Testis (tissue), 2 donors: ENCODE measurements at regions not wholly inside any gene's neighbourhood (a gene's known extent, or its start where the extent isn't known, plus 50 kb on each side); places are given as distances from the start of the nearest gene placed in this dataset.

Source experiments
- DNase-seq: peaks from one replicate; pipeline ENCODE4 v3.0.0-alpha.2; 2019
- H3K27ac ChIP-seq, 2 donors: fragments of 200-600 bp; sonication (generic); one replicate each; pipeline ENCODE4 v1.5.1; 2019
- H3K27me3 ChIP-seq: fragments of 200-600 bp; sonication (generic); one replicate; pipeline ENCODE4 v1.5.1; 2019
- H3K36me3 ChIP-seq: fragments of 200-600 bp; sonication (generic); one replicate; pipeline ENCODE4 v1.5.1; 2017; ENCODE audit warnings: low read depth; ENCODE audit errors: missing control alignments
- H3K4me1 ChIP-seq: fragments of 200-600 bp; sonication (generic); one replicate; pipeline ENCODE4 v1.5.1; 2019
- H3K4me3 ChIP-seq, 2 donors: fragments of 200-600 bp; sonication (generic); one replicate each; pipeline ENCODE4 v1.5.1; 2017 to 2019
- H3K9me3 ChIP-seq: fragments of 200-600 bp; sonication (generic); one replicate; pipeline ENCODE4 v1.5.1; 2017
- POLR2A ChIP-seq: fragments of 450-650 bp; IDR thresholded peaks from one replicate; pipeline ENCODE4 v1.6.1; 2017; ENCODE audit warnings: antibody characterized with exemption, mild to moderate bottlenecking, moderate library complexity
- WGBS, 2 donors: methylation state at CpG; one replicate each; pipeline ENCODE4 v1.1.5; 2018; 5-methylcytosine and 5-hydroxymethylcytosine counted together
- intact Hi-C: fragments of 100-400 bp; cut with DNase I; formaldehyde crosslinking; loops from one replicate; pipeline ENCODE4 v1.15.1; 2023; ENCODE audit warnings: low total_unique reads
- TF ChIP-seq, protein P1 (sequence below), 3 experiments: fragments of 450-650 bp in 2 of 3; fragments of 200-600 bp in 1 of 3; sonication (generic) in 1 of 3; IDR thresholded peaks; one replicate each; pipeline ENCODE4 v1.5.1; 2016 to 2019; ENCODE audit warnings: antibody characterized with exemption in 3 of 3, mild to moderate bottlenecking in 2 of 3, moderate library complexity in 1 of 3

DNA sequence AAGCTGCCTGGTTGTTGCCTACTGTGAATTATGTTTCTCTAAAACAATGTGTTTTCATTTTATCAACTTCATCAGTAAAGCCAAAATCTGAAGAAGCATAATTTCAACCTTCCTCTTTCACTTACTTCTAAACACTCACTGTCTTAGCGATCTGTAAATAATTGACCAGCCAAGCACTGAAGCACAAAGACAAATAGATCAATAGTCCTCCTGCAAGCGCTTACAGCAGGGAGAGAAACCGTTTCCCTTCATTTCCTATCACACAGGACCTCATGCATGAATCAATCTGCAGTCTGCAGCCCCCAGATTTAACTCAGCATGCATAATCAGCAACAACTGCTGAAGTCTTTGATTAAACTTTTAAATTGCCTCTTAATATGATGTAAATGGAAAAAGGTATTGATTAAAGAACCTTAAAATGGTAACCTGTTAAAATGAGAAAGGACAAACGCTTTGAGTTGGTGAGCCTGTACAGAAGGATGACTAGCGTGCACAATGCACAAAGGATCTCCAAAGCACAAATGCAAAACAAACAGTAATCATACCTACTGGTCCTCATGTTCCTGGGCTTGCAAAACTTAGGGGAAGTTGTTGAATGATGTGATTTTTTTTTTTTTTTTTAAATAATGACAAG is 370.2 kb upstream of the ZNF385D start:
- intact Hi-C loops: no loop called here
- H3K27ac ChIP-seq: no peak overlapping the region
- WGBS, 2 donors: 78 to 83% methylated on average over 5 of the region's 5 CpGs
- DNase-seq: no peak
- no peaks in the 10 kb centered on the region for H3K4me1 ChIP-seq
- no peaks in the 10 kb centered on the region for H3K27me3 ChIP-seq
- H3K4me3 ChIP-seq: no peak overlapping the region
- TF ChIP-seq POLR2A: no peak
- TF ChIP-seq, protein P1, sequence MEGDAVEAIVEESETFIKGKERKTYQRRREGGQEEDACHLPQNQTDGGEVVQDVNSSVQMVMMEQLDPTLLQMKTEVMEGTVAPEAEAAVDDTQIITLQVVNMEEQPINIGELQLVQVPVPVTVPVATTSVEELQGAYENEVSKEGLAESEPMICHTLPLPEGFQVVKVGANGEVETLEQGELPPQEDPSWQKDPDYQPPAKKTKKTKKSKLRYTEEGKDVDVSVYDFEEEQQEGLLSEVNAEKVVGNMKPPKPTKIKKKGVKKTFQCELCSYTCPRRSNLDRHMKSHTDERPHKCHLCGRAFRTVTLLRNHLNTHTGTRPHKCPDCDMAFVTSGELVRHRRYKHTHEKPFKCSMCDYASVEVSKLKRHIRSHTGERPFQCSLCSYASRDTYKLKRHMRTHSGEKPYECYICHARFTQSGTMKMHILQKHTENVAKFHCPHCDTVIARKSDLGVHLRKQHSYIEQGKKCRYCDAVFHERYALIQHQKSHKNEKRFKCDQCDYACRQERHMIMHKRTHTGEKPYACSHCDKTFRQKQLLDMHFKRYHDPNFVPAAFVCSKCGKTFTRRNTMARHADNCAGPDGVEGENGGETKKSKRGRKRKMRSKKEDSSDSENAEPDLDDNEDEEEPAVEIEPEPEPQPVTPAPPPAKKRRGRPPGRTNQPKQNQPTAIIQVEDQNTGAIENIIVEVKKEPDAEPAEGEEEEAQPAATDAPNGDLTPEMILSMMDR (IDR thresholded peaks at IDR 0.05): no peak
- no peaks in the 10 kb centered on the region for H3K36me3 ChIP-seq
- H3K9me3 ChIP-seq: no peaks in the 10 kb centered on the region

DNA sequence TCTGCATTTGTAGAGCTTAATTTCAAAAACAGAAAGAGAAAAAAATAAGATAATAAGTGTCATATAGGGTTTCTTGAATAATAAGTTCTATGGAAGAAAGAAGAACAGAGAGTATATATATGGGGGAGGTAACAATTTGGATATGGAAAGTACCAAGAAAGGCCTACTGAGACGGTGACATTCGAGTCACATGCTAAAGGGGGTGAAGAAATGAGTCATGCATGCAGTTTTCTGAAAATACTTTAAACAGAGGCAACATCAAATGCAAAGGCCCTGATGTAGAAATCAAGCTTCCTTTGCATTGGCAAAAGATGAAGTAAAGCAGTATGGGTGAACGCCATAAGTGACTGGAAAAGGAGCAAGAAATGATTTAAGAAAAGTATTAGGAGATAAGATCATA is 371.6 kb upstream of the ZNF385D start:
- no peak overlapping the region for H3K27ac ChIP-seq
- H3K4me3 ChIP-seq: no peak overlapping the region
- no peaks in the 10 kb centered on the region for H3K4me1 ChIP-seq
- intact Hi-C loops: no loop called here
- no peak for DNase-seq
- H3K9me3 ChIP-seq: no peaks in the 10 kb centered on the region
- no peaks in the 10 kb centered on the region for H3K36me3 ChIP-seq
- no peaks in the 10 kb centered on the region for H3K27me3 ChIP-seq
- no peak for TF ChIP-seq POLR2A
- TF ChIP-seq, protein P1 (IDR thresholded peaks at IDR 0.05): no peak
- WGBS, 2 donors: 86 to 87% methylated on average over 3 of the region's 3 CpGs

DNA sequence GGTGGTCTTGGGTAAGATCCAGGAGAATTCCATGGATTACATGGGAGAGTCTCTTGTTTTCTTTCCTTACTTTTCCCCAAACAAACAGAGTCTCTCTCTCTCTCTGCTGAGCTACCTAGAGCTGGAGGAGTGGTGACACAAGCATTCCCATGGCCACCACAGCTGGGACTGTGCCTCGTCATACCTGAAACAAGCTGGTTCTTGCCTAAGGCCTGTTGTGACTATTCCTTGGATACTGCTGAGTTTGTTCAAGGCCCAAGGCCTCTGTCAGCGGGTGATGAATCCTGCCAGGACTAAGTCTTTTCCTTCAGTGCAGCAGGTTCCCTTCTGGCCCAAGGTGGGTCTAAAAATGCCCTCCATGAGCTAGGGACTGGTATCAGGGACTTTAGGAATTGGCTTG is 378.1 kb upstream of the ZNF385D start:
- no peak for DNase-seq
- 94 to 100% methylated on average over 2 of the region's 2 CpGs for WGBS, 2 donors
- Histone ChIP-seq H3K9me3 (no peaks in the 10 kb centered on the region), H3K4me3 (no peak overlapping the region), H3K36me3 (no peaks in the 10 kb centered on the region), H3K4me1 (no peaks in the 10 kb centered on the region), H3K27me3 (no peaks in the 10 kb centered on the region), H3K27ac (no peak overlapping the region)
- TF ChIP-seq, protein P1 (IDR thresholded peaks at IDR 0.05): no peak
- TF ChIP-seq POLR2A: no peak
- intact Hi-C loops: no loop called here

DNA sequence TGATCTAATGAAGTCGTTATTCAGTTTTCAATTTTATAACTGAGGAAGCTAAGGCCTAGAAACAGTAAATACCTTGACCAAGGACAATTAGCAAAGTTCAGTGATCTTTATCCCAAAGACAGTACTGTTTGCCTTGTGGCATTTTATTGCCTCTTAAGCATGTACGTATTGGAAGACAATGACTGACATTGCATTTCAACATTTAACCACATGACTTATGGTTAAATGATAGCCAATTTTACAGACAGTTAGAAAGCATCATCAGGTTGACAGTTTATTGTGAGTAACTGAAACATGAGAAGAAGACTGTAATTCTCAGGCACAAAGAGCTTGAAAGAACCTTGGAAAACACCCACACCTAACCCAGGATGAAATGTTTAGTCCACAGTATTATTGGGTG is 390.8 kb upstream of the ZNF385D start:
- TF ChIP-seq, protein P1 (IDR thresholded peaks at IDR 0.05): no peak
- TF ChIP-seq POLR2A: no peak
- intact Hi-C loops: no loop called here
- no peaks in the 10 kb centered on the region for H3K36me3 ChIP-seq
- no peak for DNase-seq
- no peaks in the 10 kb centered on the region for H3K9me3 ChIP-seq
- H3K4me3 ChIP-seq: no peak overlapping the region
- 57 to 63% methylated on average over 2 of the region's 2 CpGs for WGBS, 2 donors
- no peaks in the 10 kb centered on the region for H3K27me3 ChIP-seq
- no peak overlapping the region for H3K27ac ChIP-seq
- no peaks in the 10 kb centered on the region for H3K4me1 ChIP-seq

DNA sequence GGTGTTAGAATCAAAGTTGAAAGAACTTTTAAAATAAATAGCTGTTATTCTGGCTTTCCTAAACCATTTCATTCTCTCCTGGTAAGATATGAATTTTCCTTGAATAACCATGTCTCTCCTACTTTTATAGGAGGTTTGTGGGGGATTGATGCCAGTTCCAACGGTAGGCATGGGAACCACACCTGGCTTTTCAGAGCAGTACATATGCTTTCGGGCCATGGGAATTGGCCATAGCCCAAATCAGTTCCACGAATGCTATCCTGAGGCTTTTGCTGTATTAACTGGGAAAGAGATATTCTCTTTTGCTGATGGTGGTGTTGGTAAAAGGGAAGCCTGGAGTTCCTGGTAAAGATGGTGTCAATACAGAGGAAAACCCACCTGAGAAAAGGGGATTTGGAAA is 396.2 kb upstream of the ZNF385D start:
- Histone ChIP-seq H3K9me3 (no peaks in the 10 kb centered on the region), H3K4me1 (no peaks in the 10 kb centered on the region), H3K4me3 (no peak overlapping the region), H3K27me3 (no peaks in the 10 kb centered on the region), H3K36me3 (no peaks in the 10 kb centered on the region), H3K27ac (no peak overlapping the region)
- intact Hi-C loops: no loop called here
- DNase-seq: no peak
- TF ChIP-seq, protein P1 (IDR thresholded peaks at IDR 0.05): no peak
- no peak for TF ChIP-seq POLR2A
- WGBS, 2 donors: 95 to 97% methylated on average over 3 of the region's 3 CpGs
